PC-3 (cell line): ENCODE measurements at regions not wholly inside any gene's neighbourhood (a gene's known extent, or its start where the extent isn't known, plus 50 kb on each side); places are given as distances from the start of the nearest gene placed in this dataset.

Source experiments
- ATAC-seq: fragments of 200-7000 bp; cut with Tn5 transposase; 2 replicates; pipeline ENCODE4 v1.9.1; 2020; ENCODE audit warnings: mild to moderate bottlenecking, moderate library complexity
- BruUV-seq: library from RNA; stranded (reverse); fragments of 400-500 nt; replicated peaks from 2 replicates; lab custom pipeline; 2021; lab: Mats Ljungman, UMichigan
- CTCF ChIA-PET: fragments of 300-600 bp; sonication (Branson Sonifier 250); formaldehyde crosslinking; loops from one replicate; lab custom pipeline; 2022; ENCODE audit warnings: antibody characterized with exemption; lab: Charles Lee
- POLR2A ChIA-PET: fragments of 300-600 bp; sonication (Branson Sonifier 250); formaldehyde crosslinking; loops from one replicate; lab custom pipeline; 2022; ENCODE audit warnings: antibody characterized with exemption; ENCODE audit not compliant: unreplicated experiment; lab: Charles Lee
- DNase-seq: peaks from one replicate; pipeline ENCODE4 v3.0.0-alpha.2; 2015
- H2AFZ ChIP-seq: fragments of 300-600 bp; sonication (generic); 2 replicates; pipeline ENCODE4 v1.6.0; 2016; ENCODE audit warnings: antibody characterized with exemption, low read length
- H3F3A ChIP-seq: fragments of 300-600 bp; sonication (generic); one replicate; pipeline ENCODE4 v1.6.0; 2017; ENCODE audit warnings: antibody characterized with exemption, low read length, control low read depth, mild to moderate bottlenecking; ENCODE audit not compliant: unreplicated experiment
- H3K27ac ChIP-seq: fragments of 300-600 bp; sonication (generic); 2 replicates; pipeline ENCODE4 v1.5.1; 2016; ENCODE audit warnings: mild to moderate bottlenecking, low read length
- H3K27me3 ChIP-seq: fragments of 300-600 bp; sonication (generic); 2 replicates; pipeline ENCODE4 v1.6.1; 2016; ENCODE audit warnings: low read length, mixed read lengths
- H3K36me3 ChIP-seq: fragments of 300-600 bp; sonication (generic); 2 replicates; pipeline ENCODE4 v1.6.1; 2016; ENCODE audit warnings: low read depth, mixed run types, low read length, mixed read lengths
- H3K4me1 ChIP-seq: fragments of 300-600 bp; sonication (generic); 2 replicates; pipeline ENCODE4 v1.5.1; 2016; ENCODE audit warnings: low read length; ENCODE audit not compliant: insufficient read depth
- H3K4me2 ChIP-seq: fragments of 300-600 bp; sonication (generic); 2 replicates; pipeline ENCODE4 v1.6.0; 2016; ENCODE audit warnings: low read length
- H3K4me3 ChIP-seq: fragments of 300-600 bp; sonication (generic); 2 replicates; pipeline ENCODE4 v1.5.1; 2016; ENCODE audit warnings: mild to moderate bottlenecking, low read length, mixed read lengths
- H3K79me2 ChIP-seq: fragments of 300-600 bp; sonication (generic); 2 replicates; pipeline ENCODE4 v1.6.1; 2017; ENCODE audit warnings: low read length, mixed read lengths
- H3K9ac ChIP-seq: fragments of 300-600 bp; sonication (generic); 2 replicates; pipeline ENCODE4 v1.6.0; 2016; ENCODE audit warnings: mild to moderate bottlenecking, low read length
- H3K9me2 ChIP-seq: fragments of 300-600 bp; sonication (generic); replicated peaks from 2 replicates; pipeline ENCODE4 v1.6.1; 2016; ENCODE audit warnings: mixed run types, low read length, mixed read lengths
- H3K9me3 ChIP-seq: fragments of 300-600 bp; sonication (generic); 2 replicates; pipeline ENCODE4 v1.6.1; 2016; ENCODE audit warnings: low read length, mixed read lengths
- H4K20me1 ChIP-seq: fragments of 300-600 bp; sonication (generic); 2 replicates; pipeline ENCODE4 v1.6.1; 2016; ENCODE audit warnings: low read length, mixed read lengths
- CTCF ChIP-seq: fragments of 300-600 bp; sonication (generic); conservative IDR thresholded peaks from 2 replicates; pipeline ENCODE4 v1.5.1; 2017; ENCODE audit warnings: antibody characterized with exemption, low read depth, mild to moderate bottlenecking, low read length
- EZH2 ChIP-seq: fragments of 300-600 bp; sonication (generic); IDR thresholded peaks from one replicate; pipeline ENCODE4 v1.6.1; 2017; ENCODE audit warnings: antibody characterized with exemption, mild to moderate bottlenecking, low read length; ENCODE audit not compliant: unreplicated experiment
- EZH2phosphoT487 ChIP-seq: fragments of 300-600 bp; sonication (generic); IDR thresholded peaks from 2 replicates; pipeline ENCODE4 v1.6.1; 2018; ENCODE audit warnings: mild to moderate bottlenecking, antibody characterized with exemption, low read length, borderline replicate concordance
- intact Hi-C: fragments of 100-400 bp; cut with micrococcal nuclease; formaldehyde crosslinking; loops from 2 replicates; pipeline ENCODE4 v1.9.0; 2023

GRCh38 chr1:102096162-102096561, 99.4 kb upstream of the OLFM3 start:
- Histone ChIP-seq H3K27ac (no peak overlapping the region), H3K4me1 (peaks cover 25% of the 10 kb centered on the region), H3K27me3 (no peaks in the 10 kb centered on the region), H3F3A (no peaks in the 10 kb centered on the region), H3K9ac (no peak overlapping the region), H3K36me3 (no peaks in the 10 kb centered on the region), H4K20me1 (no peaks in the 10 kb centered on the region), H3K79me2 (no peaks in the 10 kb centered on the region), H3K9me3 (no peaks in the 10 kb centered on the region), H3K9me2 (no peaks in the 10 kb centered on the region), H3K4me2 (no peak overlapping the region), H3K4me3 (no peak overlapping the region), H2AFZ (no peak overlapping the region)
- intact Hi-C loops: no loop called here
- ATAC-seq (no peak), DNase-seq (no peak)
- CTCF ChIA-PET: no interaction called here
- no peak for TF ChIP-seq EZH2
- TF ChIP-seq CTCF: no peak
- TF ChIP-seq EZH2phosphoT487: no peak
- no TSS peak for BruUV-seq
- POLR2A ChIA-PET: no interaction called here

GRCh38 chr1:102089791-102090190, 93.1 kb upstream of the OLFM3 start:
- no peak overlapping the region for H3K4me2 ChIP-seq
- no peak for ATAC-seq
- no peak overlapping the region for H2AFZ ChIP-seq
- no peaks in the 10 kb centered on the region for H3K36me3 ChIP-seq
- no peak overlapping the region for H3K27ac ChIP-seq
- H3K9me3 ChIP-seq: peaks cover 4% of the 10 kb centered on the region; the same call in 1 of the 2 replicates
- H3K4me3 ChIP-seq: no peak overlapping the region
- no peak overlapping the region for H3K9ac ChIP-seq
- CTCF ChIA-PET: no interaction called here
- no TSS peak for BruUV-seq
- intact Hi-C loops: no loop called here
- no peaks in the 10 kb centered on the region for H3K27me3 ChIP-seq
- H3K9me2 ChIP-seq: no peaks in the 10 kb centered on the region
- TF ChIP-seq EZH2phosphoT487 (no peak), CTCF (no peak), EZH2 (no peak)
- no peaks in the 10 kb centered on the region for H3F3A ChIP-seq
- POLR2A ChIA-PET: no interaction called here
- no peaks in the 10 kb centered on the region for H4K20me1 ChIP-seq
- DNase-seq: no peak
- no peaks in the 10 kb centered on the region for H3K79me2 ChIP-seq
- no peaks in the 10 kb centered on the region for H3K4me1 ChIP-seq

- no TSS peak for BruUV-seq
- Histone ChIP-seq H3K9me2 (no peaks in the 10 kb centered on the region), H4K20me1 (no peaks in the 10 kb centered on the region), H3K36me3 (no peaks in the 10 kb centered on the region), H3K9me3 (peaks cover 4% of the 10 kb centered on the region; the same call in 1 of the 2 replicates), H3K4me1 (no peaks in the 10 kb centered on the region), H2AFZ (no peak overlapping the region), H3K27ac (no peak overlapping the region), H3K4me2 (no peak overlapping the region), H3K4me3 (no peak overlapping the region), H3K79me2 (no peaks in the 10 kb centered on the region), H3F3A (no peaks in the 10 kb centered on the region), H3K9ac (no peak overlapping the region), H3K27me3 (0 out of 2 replicates have a peak, but pooled peaks cover 3% of the 10 kb centered on the region)
- ATAC-seq (no peak), DNase-seq (no peak)
- intact Hi-C loops: no loop called here
- TF ChIP-seq EZH2 (no peak), CTCF (no peak), EZH2phosphoT487 (no peak)
- POLR2A ChIA-PET: no interaction called here
- CTCF ChIA-PET: no interaction called here
Measured at GRCh38 chr1:102085896-102086295, 89.2 kb upstream of the OLFM3 start.
